CD4-positive, CD25-positive, alpha-beta regulatory T cell (primary cell): ENCODE measurements at regions not wholly inside any gene's neighbourhood (a gene's known extent, or its start where the extent isn't known, plus 50 kb on each side); places are given as distances from the start of the nearest gene placed in this dataset.

Source experiments
- ATAC-seq, 2 donors: fragments of 150-1000 bp; cut with Tn5 transposase; one replicate each; pipeline ENCODE4 v1.10.0; 2021; ENCODE audit warnings: low read depth in 2 of 2, moderate number of reproducible peaks in 2 of 2, moderate library complexity in 1 of 2
- DNase-seq, 3 donors: peaks; one replicate each; pipeline versions ENCODE4 v3.0.0 to v3.0.0-alpha.2; 2012 to 2022; ENCODE audit warnings: mixed read lengths in 1 of 3
- H3K27ac ChIP-seq: one replicate; pipeline ENCODE4 v1.7.0; 2013; ENCODE audit warnings: mild to moderate bottlenecking, low read length; ENCODE audit not compliant: insufficient read depth, poor library complexity, severe bottlenecking
- H3K27me3 ChIP-seq: one replicate; pipeline ENCODE4 v1.7.0; 2013; ENCODE audit warnings: low read length; ENCODE audit not compliant: control insufficient read depth, insufficient read depth
- H3K36me3 ChIP-seq: one replicate; pipeline ENCODE4 v1.7.0; 2013; ENCODE audit warnings: mild to moderate bottlenecking, low read length, moderate library complexity; ENCODE audit not compliant: control insufficient read depth, insufficient read depth
- H3K4me1 ChIP-seq: 2 replicates; pipeline ENCODE4 v1.7.0; 2013; ENCODE audit warnings: mild to moderate bottlenecking, low read length; ENCODE audit not compliant: insufficient read depth, control insufficient read depth, poor library complexity, severe bottlenecking
- H3K4me3 ChIP-seq: one replicate; pipeline ENCODE4 v1.7.0; 2013; ENCODE audit warnings: low read depth, mild to moderate bottlenecking, low read length, moderate library complexity
- H3K9me3 ChIP-seq, 2 experiments: 1 replicate in 1 of 2; 2 replicates in 1 of 2; pipeline ENCODE4 v1.7.0; 2013; ENCODE audit warnings: low read length in 2 of 2, mild to moderate bottlenecking in 1 of 2, moderate library complexity in 1 of 2; ENCODE audit not compliant: control insufficient read depth in 2 of 2
- H3K27ac Mint-ChIP-seq, 3 donors: one replicate each; pipeline ENCODE4 v1.8.0; 2020 to 2022; ENCODE audit warnings: mild to moderate bottlenecking in 3 of 3, mixed read lengths in 3 of 3, moderate library complexity in 2 of 3
- H3K27me3 Mint-ChIP-seq: one replicate; pipeline ENCODE4 v1.8.0; 2022; ENCODE audit warnings: mild to moderate bottlenecking, mixed read lengths
- H3K36me3 Mint-ChIP-seq: one replicate; pipeline ENCODE4 v1.8.0; 2020; ENCODE audit warnings: mixed read lengths
- H3K4me1 Mint-ChIP-seq, 4 donors: one replicate each; pipeline ENCODE4 v1.8.0; 2020 to 2022; ENCODE audit warnings: mixed read lengths in 4 of 4, mild to moderate bottlenecking in 1 of 4
- H3K4me3 Mint-ChIP-seq, 4 donors: one replicate each; pipeline ENCODE4 v1.8.0; 2020 to 2022; ENCODE audit warnings: mild to moderate bottlenecking in 4 of 4, mixed read lengths in 4 of 4, moderate library complexity in 3 of 4
- H3K9me3 Mint-ChIP-seq, 7 donors: one replicate each; pipeline ENCODE4 v1.8.0; 2020 to 2022; ENCODE audit warnings: mixed read lengths in 7 of 7, mild to moderate bottlenecking in 3 of 7, moderate library complexity in 2 of 7

- H3K27me3 Mint-ChIP-seq = peaks cover 10% of the 10 kb centered on the region
- H3K4me3 ChIP-seq = no peak overlapping the region
- no peaks in the 10 kb centered on the region for H3K4me1 Mint-ChIP-seq
- H3K4me3 Mint-ChIP-seq = no peak overlapping the region
- no peaks in the 10 kb centered on the region for H3K4me1 ChIP-seq
- peaks cover 0 to 13% (median 1%) of the 10 kb centered on the region in 7 donors for H3K9me3 Mint-ChIP-seq
- H3K9me3 ChIP-seq = peaks cover 0 to 2% of the 10 kb centered on the region in 2 experiments
- DNase-seq (no peak), ATAC-seq (no peak)
- H3K27me3 ChIP-seq = no peaks in the 10 kb centered on the region
- no peak overlapping the region for H3K27ac Mint-ChIP-seq
- no peaks in the 10 kb centered on the region for H3K36me3 Mint-ChIP-seq
- H3K36me3 ChIP-seq = no peaks in the 10 kb centered on the region
- H3K27ac ChIP-seq = no peak overlapping the region
Observed at GRCh38 chr19:30269638-30270037, 102.5 kb upstream of the ZNF536 start.

DNA sequence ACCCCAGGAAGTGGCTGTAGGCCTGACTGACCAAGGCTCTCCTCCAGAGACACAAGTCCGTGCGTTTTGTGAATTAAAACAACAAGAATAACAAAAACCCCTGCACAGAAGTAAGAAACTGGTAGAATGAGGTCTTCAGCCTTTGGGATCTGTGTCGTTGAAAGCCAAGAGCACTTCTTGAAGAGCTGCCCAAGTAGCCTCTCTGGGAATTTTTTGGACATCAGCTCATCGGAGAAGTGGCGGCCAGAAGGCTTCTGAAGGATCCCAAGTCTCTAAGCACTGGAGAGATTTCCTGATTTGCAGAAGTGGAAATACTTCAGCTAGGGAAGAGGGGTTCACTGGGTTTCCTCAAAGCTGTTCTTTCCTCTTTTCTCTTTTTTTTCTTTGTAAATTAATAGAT lies 100.4 kb upstream of the ZNF536 start:
- H3K4me1 Mint-ChIP-seq = no peaks in the 10 kb centered on the region
- Histone ChIP-seq H3K36me3 (no peaks in the 10 kb centered on the region), H3K27me3 (no peaks in the 10 kb centered on the region), H3K4me1 (no peaks in the 10 kb centered on the region), H3K9me3 (peaks cover 0 to 2% of the 10 kb centered on the region in 2 experiments), H3K4me3 (no peak overlapping the region), H3K27ac (no peak overlapping the region)
- peaks cover 0 to 13% (median 3%) of the 10 kb centered on the region in 7 donors for H3K9me3 Mint-ChIP-seq
- peaks cover 9% of the 10 kb centered on the region for H3K27me3 Mint-ChIP-seq
- H3K4me3 Mint-ChIP-seq = no peak overlapping the region
- H3K36me3 Mint-ChIP-seq = no peaks in the 10 kb centered on the region
- no peak for DNase-seq
- no peak overlapping the region for H3K27ac Mint-ChIP-seq
- ATAC-seq = no peak

DNA sequence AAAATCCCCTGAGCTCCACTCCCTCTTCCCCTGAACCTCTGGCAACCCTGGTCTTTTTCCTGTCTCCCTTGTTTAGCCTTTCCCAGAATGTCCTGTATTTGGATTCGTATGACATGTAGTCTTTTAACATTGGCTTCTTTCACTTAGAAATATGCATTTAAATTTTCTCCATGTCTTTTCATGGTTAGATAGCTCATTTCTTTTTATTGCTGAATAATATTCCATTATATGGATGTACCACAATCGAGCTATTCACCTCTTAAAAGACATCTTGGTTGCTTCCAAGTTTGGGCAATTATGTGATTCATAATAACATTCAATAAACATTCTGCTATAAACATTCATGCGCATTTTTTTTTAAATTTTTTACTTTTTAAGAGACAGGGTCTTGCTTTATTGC lies 99.6 kb upstream of the ZNF536 start:
- Mint-ChIP-seq H3K4me1 (no peaks in the 10 kb centered on the region), H3K27me3 (peaks cover 8% of the 10 kb centered on the region), H3K36me3 (no peaks in the 10 kb centered on the region), H3K4me3 (no peak overlapping the region), H3K27ac (no peak overlapping the region), H3K9me3 (peaks cover 0 to 13% (median 3%) of the 10 kb centered on the region in 7 donors)
- Histone ChIP-seq H3K36me3 (no peaks in the 10 kb centered on the region), H3K4me1 (no peaks in the 10 kb centered on the region), H3K4me3 (no peak overlapping the region), H3K27me3 (no peaks in the 10 kb centered on the region), H3K9me3 (peaks cover 0 to 2% of the 10 kb centered on the region in 2 experiments), H3K27ac (no peak overlapping the region)
- ATAC-seq = no peak
- no peak for DNase-seq

- Histone ChIP-seq H3K27ac (no peak overlapping the region), H3K27me3 (no peaks in the 10 kb centered on the region), H3K4me3 (no peak overlapping the region), H3K36me3 (no peaks in the 10 kb centered on the region), H3K4me1 (no peaks in the 10 kb centered on the region), H3K9me3 (peaks cover 0 to 2% of the 10 kb centered on the region in 2 experiments)
- H3K4me1 Mint-ChIP-seq = no peaks in the 10 kb centered on the region
- H3K9me3 Mint-ChIP-seq = peaks cover 0 to 13% (median 3%) of the 10 kb centered on the region in 7 donors
- no peak for ATAC-seq
- no peaks in the 10 kb centered on the region for H3K36me3 Mint-ChIP-seq
- peaks cover 8% of the 10 kb centered on the region for H3K27me3 Mint-ChIP-seq
- no peak overlapping the region for H3K27ac Mint-ChIP-seq
- DNase-seq = no peak
- no peak overlapping the region for H3K4me3 Mint-ChIP-seq
Observed at GRCh38 chr19:30273184-30273583, 99.0 kb upstream of the ZNF536 start.

DNA sequence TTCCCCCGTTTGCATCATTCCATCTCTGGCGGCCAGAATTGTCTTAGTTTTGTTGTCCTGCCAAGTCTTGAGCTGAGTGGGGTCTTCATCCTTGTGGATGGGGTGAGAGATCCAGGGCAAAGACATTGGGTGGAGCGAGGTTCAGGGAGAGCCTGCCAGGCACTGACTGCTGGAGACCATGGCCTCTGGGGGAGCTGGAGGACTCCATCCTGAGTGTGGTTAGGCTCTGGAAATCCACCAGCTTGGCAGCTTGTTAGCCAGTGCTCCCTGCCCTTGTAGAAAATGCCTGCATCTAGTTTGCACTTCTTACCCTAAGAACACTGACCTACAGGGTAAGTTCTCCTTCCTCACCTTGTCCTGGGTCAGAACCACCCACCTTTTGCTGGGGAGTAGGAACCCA lies 97.2 kb upstream of the ZNF536 start:
- Histone ChIP-seq H3K4me3 (no peak overlapping the region), H3K36me3 (no peaks in the 10 kb centered on the region), H3K27me3 (no peaks in the 10 kb centered on the region), H3K4me1 (no peaks in the 10 kb centered on the region), H3K27ac (no peak overlapping the region), H3K9me3 (peaks cover 0 to 2% of the 10 kb centered on the region in 2 experiments)
- DNase-seq (no peak), ATAC-seq (no peak)
- no peak overlapping the region for H3K27ac Mint-ChIP-seq
- peaks cover 4% of the 10 kb centered on the region for H3K27me3 Mint-ChIP-seq
- no peaks in the 10 kb centered on the region for H3K36me3 Mint-ChIP-seq
- no peaks in the 10 kb centered on the region for H3K4me1 Mint-ChIP-seq
- H3K4me3 Mint-ChIP-seq = no peak overlapping the region
- peaks cover 0 to 14% (median 5%) of the 10 kb centered on the region in 7 donors for H3K9me3 Mint-ChIP-seq

DNA sequence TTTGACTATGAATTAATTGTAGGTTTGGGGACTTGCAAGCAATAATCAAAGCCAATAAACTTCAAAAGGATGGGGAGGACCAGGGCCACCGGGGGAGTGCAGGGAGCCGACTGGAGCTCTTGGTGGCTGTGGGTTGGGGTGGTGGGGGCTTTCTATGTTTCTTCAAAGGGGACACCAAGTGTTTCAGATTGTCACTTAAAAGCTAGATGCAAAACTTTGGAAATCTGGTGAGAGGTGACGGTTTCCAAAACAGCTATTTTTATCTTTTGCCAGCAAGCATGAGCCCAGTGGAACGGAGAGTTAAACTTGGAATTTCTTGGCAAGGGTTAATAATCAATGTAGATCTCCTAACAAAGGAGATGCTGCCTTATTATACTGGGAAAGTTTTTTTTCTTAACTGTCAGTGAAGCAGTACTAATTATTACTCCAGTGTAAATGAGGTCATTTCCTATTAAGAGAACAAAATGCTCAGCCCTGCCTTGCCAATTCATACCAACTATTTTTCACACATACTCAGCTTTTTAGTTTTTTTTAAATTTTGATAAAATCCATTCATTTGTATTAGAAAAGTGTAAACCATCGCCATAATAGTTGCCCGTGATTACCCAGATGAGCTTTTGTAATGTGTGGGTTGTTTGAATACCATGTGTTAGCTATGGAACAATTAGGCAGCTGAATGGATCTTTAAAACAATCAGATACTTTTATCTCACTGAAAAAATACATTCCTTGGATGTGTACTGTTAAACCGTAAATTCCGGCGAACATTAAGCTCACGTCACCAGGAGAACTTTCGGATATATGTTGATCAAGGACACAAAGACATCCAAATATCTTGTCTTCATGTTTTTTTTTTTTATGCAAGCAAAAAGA lies 95.9 kb upstream of the ZNF536 start:
- ATAC-seq (no peak), DNase-seq (no peak)
- H3K9me3 Mint-ChIP-seq = peaks cover 0 to 14% (median 5%) of the 10 kb centered on the region in 7 donors
- H3K4me1 Mint-ChIP-seq = no peaks in the 10 kb centered on the region
- Histone ChIP-seq H3K4me3 (no peak overlapping the region), H3K27me3 (no peaks in the 10 kb centered on the region), H3K4me1 (no peaks in the 10 kb centered on the region), H3K9me3 (peaks cover 0 to 2% of the 10 kb centered on the region in 2 experiments), H3K27ac (no peak overlapping the region), H3K36me3 (no peaks in the 10 kb centered on the region)
- H3K4me3 Mint-ChIP-seq = no peak overlapping the region
- H3K27ac Mint-ChIP-seq = no peak overlapping the region
- H3K27me3 Mint-ChIP-seq = peaks cover 4% of the 10 kb centered on the region
- no peaks in the 10 kb centered on the region for H3K36me3 Mint-ChIP-seq

GRCh38 chr19:30276883-30277280 lies 95.3 kb upstream of the ZNF536 start:
- H3K4me1 Mint-ChIP-seq = no peaks in the 10 kb centered on the region
- peaks cover 4% of the 10 kb centered on the region for H3K27me3 Mint-ChIP-seq
- Histone ChIP-seq H3K36me3 (no peaks in the 10 kb centered on the region), H3K27ac (no peak overlapping the region), H3K27me3 (no peaks in the 10 kb centered on the region), H3K9me3 (peaks cover 0 to 2% of the 10 kb centered on the region in 2 experiments), H3K4me1 (no peaks in the 10 kb centered on the region), H3K4me3 (no peak overlapping the region)
- H3K4me3 Mint-ChIP-seq = no peak overlapping the region
- H3K9me3 Mint-ChIP-seq = peaks cover 0 to 14% (median 5%) of the 10 kb centered on the region in 7 donors
- H3K36me3 Mint-ChIP-seq = no peaks in the 10 kb centered on the region
- DNase-seq (no peak), ATAC-seq (no peak)
- H3K27ac Mint-ChIP-seq = no peak overlapping the region
